Activated T-cell treated with anti-CD3 and anti-CD28 coated beads, Interleukin-2, amount 50 U/mL, for 72 hours (primary cell): ENCODE measurements at regions not wholly inside any gene's neighbourhood (a gene's known extent, or its start where the extent isn't known, plus 50 kb on each side); places are given as distances from the start of the nearest gene placed in this dataset.

Experiments
- ATAC-seq, 2 donors: fragments of 150-1000 bp; cut with Tn5 transposase; replicated peaks in 1 of 2; 2 replicates each; pipeline ENCODE4 v1.10.0; 2021; ENCODE audit warnings: moderate library complexity in 2 of 2, mild to moderate bottlenecking in 1 of 2
- DNase-seq, 2 donors: peaks; one replicate each; pipeline ENCODE4 v3.0.0; 2021 to 2022; ENCODE audit warnings: mixed read lengths in 1 of 2
- H3K27ac Mint-ChIP-seq: one replicate; pipeline ENCODE4 v1.8.0; 2022; ENCODE audit warnings: mild to moderate bottlenecking, moderate library complexity, mixed read lengths
- H3K27me3 Mint-ChIP-seq: one replicate; pipeline ENCODE4 v1.8.0; 2022; ENCODE audit warnings: low read depth, mixed read lengths
- H3K36me3 Mint-ChIP-seq, 2 donors: one replicate each; pipeline ENCODE4 v1.8.0; 2022; ENCODE audit warnings: mixed read lengths in 2 of 2, mild to moderate bottlenecking in 1 of 2; ENCODE audit not compliant: insufficient read depth in 2 of 2
- H3K4me1 Mint-ChIP-seq: one replicate; pipeline ENCODE4 v1.8.0; 2022; ENCODE audit warnings: low read depth, mixed read lengths
- H3K4me3 Mint-ChIP-seq, 2 donors: one replicate each; pipeline ENCODE4 v1.8.0; 2022; ENCODE audit warnings: mild to moderate bottlenecking in 2 of 2, mixed read lengths in 2 of 2, moderate library complexity in 2 of 2
- H3K9me3 Mint-ChIP-seq, 2 donors: one replicate each; pipeline ENCODE4 v1.8.0; 2022; ENCODE audit warnings: mixed read lengths in 2 of 2

DNA sequence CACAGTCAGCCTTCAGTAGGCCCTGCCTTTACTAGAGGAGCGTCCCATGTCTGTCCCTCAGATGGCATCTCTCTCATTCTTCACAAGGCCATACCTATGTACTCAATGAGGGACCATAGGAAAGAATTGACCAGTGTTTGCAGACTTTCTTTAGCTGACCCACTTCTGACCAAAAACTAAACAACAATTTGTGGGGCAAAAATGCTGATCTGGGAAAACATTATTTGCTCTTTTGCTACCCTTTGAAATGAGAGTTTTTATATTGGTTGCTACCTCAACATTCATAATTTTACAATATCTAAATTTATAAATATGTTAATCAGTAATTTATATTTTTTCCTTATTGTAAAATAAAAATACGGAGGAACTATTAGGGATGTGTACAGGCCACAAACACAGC, 539.4 kb upstream of the GJE1 start:
- no peaks in the 10 kb centered on the region for H3K36me3 Mint-ChIP-seq
- no peak overlapping the region for H3K27ac Mint-ChIP-seq
- ATAC-seq, result no peak
- H3K4me1 Mint-ChIP-seq, result no peaks in the 10 kb centered on the region
- DNase-seq, result no peak
- H3K4me3 Mint-ChIP-seq, result no peak overlapping the region
- no peaks in the 10 kb centered on the region for H3K27me3 Mint-ChIP-seq
- H3K9me3 Mint-ChIP-seq, result no peaks in the 10 kb centered on the region

DNA sequence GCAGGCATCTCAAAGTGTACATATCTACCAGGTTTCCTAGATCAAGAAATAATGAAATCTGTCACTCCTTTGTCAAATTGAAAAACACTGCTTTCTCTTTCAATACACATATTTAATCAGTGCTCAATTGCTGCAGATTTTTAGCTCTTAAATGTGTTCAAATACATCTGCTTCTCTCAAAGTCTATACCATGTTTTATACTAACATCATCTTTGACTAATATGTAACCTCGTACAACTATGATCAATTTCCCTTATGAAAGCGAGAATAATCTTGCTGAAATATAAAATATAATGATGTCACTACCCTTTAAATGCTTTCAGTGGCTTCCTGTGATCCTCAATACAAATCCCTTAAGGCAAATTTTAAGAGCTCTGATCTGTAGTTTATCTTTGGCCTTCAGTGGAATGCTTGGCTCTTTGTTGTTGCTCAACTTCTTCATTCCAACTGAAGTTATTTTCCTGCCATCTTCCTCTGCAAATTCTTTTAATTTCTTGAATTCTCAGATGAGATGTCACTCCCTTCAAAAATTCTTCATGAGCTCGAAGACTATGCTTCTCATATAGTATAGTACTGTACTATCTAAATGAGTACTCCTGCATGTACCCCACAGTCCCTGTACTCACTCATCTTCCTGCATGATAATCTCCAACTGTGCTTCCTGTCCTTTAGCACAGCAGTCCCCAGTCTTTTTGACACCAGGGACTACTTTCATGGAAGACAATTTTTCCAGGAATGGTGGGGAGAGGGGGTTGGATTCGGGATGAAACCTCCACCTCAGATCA, 545.1 kb upstream of the GJE1 start:
- no peaks in the 10 kb centered on the region for H3K36me3 Mint-ChIP-seq
- no peaks in the 10 kb centered on the region for H3K27me3 Mint-ChIP-seq
- no peak for DNase-seq
- no peak overlapping the region for H3K27ac Mint-ChIP-seq
- no peak overlapping the region for H3K4me3 Mint-ChIP-seq
- H3K9me3 Mint-ChIP-seq, result no peaks in the 10 kb centered on the region
- H3K4me1 Mint-ChIP-seq, result no peaks in the 10 kb centered on the region
- ATAC-seq, result peak in 1 of 2 donors; percentile 47

GRCh38 chr6:141580988-141581552, 551.7 kb upstream of the GJE1 start:
- Mint-ChIP-seq H3K27ac (no peak overlapping the region), H3K4me3 (no peak overlapping the region), H3K4me1 (no peaks in the 10 kb centered on the region), H3K27me3 (no peaks in the 10 kb centered on the region), H3K36me3 (no peaks in the 10 kb centered on the region), H3K9me3 (no peaks in the 10 kb centered on the region)
- ATAC-seq, result no peak
- no peak for DNase-seq

DNA sequence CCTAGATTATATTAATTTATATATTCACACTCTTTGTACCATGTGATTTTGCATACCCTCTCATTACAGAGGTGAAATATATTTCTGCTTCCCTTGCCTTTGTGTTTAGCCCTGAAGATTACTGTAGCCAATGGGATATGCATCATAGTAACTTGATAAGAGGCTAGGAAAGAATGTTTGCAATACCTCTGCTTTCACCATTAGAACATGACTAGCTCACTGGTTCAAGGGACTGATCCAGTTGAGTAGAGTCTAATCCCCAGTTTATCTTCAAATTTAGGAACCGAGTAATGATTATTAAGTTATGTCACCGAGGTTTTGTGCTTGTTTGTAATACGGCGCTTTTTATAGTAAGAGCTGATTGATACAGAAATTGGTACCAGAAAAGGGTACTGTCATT, 552.6 kb upstream of the GJE1 start:
- Mint-ChIP-seq H3K4me1 (no peaks in the 10 kb centered on the region), H3K27ac (no peak overlapping the region), H3K36me3 (no peaks in the 10 kb centered on the region), H3K27me3 (no peaks in the 10 kb centered on the region), H3K9me3 (no peaks in the 10 kb centered on the region), H3K4me3 (no peak overlapping the region)
- ATAC-seq, result no peak
- no peak for DNase-seq

DNA sequence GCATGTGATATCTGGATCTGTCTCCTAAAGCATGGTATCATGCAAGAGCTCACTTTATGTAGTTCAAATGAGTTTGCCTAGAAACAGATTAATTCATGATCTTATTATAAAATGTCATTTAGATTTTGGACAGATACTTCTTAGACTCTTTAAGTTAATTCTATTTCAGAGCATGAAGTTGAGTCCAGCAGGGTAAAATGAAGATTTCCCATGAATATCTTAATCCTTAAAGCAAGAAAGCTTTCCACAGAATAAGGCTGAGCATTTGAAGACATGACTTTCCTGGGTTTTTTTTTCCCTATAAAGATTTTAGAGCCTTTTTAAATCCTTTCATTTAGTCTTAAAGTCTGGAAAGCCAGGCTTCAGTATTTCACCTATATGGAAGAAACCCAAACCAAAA, 556.0 kb upstream of the GJE1 start:
- no peak for ATAC-seq
- Mint-ChIP-seq H3K4me3 (no peak overlapping the region), H3K4me1 (no peaks in the 10 kb centered on the region), H3K36me3 (no peaks in the 10 kb centered on the region), H3K9me3 (no peaks in the 10 kb centered on the region), H3K27ac (no peak overlapping the region), H3K27me3 (no peaks in the 10 kb centered on the region)
- DNase-seq, result no peak

GRCh38 chr6:141562851-141563763, 569.6 kb upstream of the GJE1 start:
- Mint-ChIP-seq H3K27ac (peak overlapping the region; percentile 89), H3K27me3 (no peaks in the 10 kb centered on the region), H3K9me3 (no peaks in the 10 kb centered on the region), H3K4me3 (peak overlapping the region; percentile 77 to 87), H3K36me3 (no peaks in the 10 kb centered on the region), H3K4me1 (peaks cover 12% of the 10 kb centered on the region)
- peak; percentile 56 to 61 for DNase-seq
- peak; percentile 83 to 84 for ATAC-seq

GRCh38 chr6:141562186-141562811, 570.4 kb upstream of the GJE1 start:
- Mint-ChIP-seq H3K27ac (peak overlapping the region; percentile 89), H3K4me1 (peaks cover 12% of the 10 kb centered on the region), H3K27me3 (no peaks in the 10 kb centered on the region), H3K4me3 (peak overlapping the region; percentile 77 to 87), H3K36me3 (no peaks in the 10 kb centered on the region), H3K9me3 (no peaks in the 10 kb centered on the region)
- ATAC-seq (peak; percentile 41 to 44), DNase-seq (peak; percentile 1 to 5)

- Mint-ChIP-seq H3K4me3 (no peak overlapping the region), H3K27me3 (no peaks in the 10 kb centered on the region), H3K27ac (no peak overlapping the region), H3K9me3 (no peaks in the 10 kb centered on the region), H3K4me1 (peaks cover 12% of the 10 kb centered on the region), H3K36me3 (no peaks in the 10 kb centered on the region)
- ATAC-seq, result no peak
- no peak for DNase-seq
These were observed 571.6 kb upstream of the GJE1 start for GRCh38 chr6:141561154-141561553.

GRCh38 chr6:141552463-141552862, 580.3 kb upstream of the GJE1 start:
- H3K27ac Mint-ChIP-seq, result no peak overlapping the region
- peaks cover 8% of the 10 kb centered on the region in 2 donors for H3K9me3 Mint-ChIP-seq
- H3K36me3 Mint-ChIP-seq, result peaks cover 6 to 9% of the 10 kb centered on the region in 2 donors
- DNase-seq (no peak), ATAC-seq (peak; percentile 27 to 45)
- no peaks in the 10 kb centered on the region for H3K27me3 Mint-ChIP-seq
- H3K4me3 Mint-ChIP-seq, result no peak overlapping the region
- peaks cover 8% of the 10 kb centered on the region for H3K4me1 Mint-ChIP-seq

GRCh38 chr6:141552031-141552430, 580.7 kb upstream of the GJE1 start:
- Mint-ChIP-seq H3K4me1 (peaks cover 8% of the 10 kb centered on the region), H3K27me3 (no peaks in the 10 kb centered on the region), H3K36me3 (peaks cover 6 to 9% of the 10 kb centered on the region in 2 donors), H3K9me3 (peaks cover 8% of the 10 kb centered on the region in 2 donors), H3K27ac (no peak overlapping the region), H3K4me3 (no peak overlapping the region)
- ATAC-seq (no peak), DNase-seq (no peak)

DNA sequence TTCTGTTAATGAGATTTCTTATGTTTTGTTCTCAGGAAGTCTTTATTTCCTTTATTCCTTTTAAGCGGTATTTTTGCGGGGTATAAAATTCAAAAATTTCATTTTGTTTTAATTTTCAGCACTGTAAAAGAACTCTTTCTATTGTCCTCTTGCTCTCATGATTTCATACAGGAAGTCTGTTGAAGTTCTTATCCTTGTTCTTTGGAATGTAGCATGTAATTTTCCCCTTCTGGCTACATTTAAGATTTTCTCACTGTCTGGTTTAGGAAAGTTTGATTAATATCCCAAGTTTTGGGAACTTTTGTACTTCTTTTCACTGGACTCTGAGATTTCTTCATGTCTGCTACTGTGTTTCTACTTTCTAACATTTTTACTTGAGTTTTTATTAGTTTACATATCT, 581.4 kb upstream of the GJE1 start:
- peaks cover 6 to 9% of the 10 kb centered on the region in 2 donors for H3K36me3 Mint-ChIP-seq
- peak overlapping the region; percentile 18 for H3K27ac Mint-ChIP-seq
- DNase-seq, result no peak
- no peak for ATAC-seq
- H3K27me3 Mint-ChIP-seq, result no peaks in the 10 kb centered on the region
- peaks cover 8% of the 10 kb centered on the region for H3K4me1 Mint-ChIP-seq
- H3K4me3 Mint-ChIP-seq, result no peak overlapping the region
- H3K9me3 Mint-ChIP-seq, result peaks cover 8% of the 10 kb centered on the region in 2 donors

- no peak overlapping the region for H3K27ac Mint-ChIP-seq
- ATAC-seq (no peak), DNase-seq (no peak)
- H3K36me3 Mint-ChIP-seq, result peaks cover 6 to 9% of the 10 kb centered on the region in 2 donors
- H3K4me1 Mint-ChIP-seq, result peaks cover 8% of the 10 kb centered on the region
- H3K4me3 Mint-ChIP-seq, result no peak overlapping the region
- no peaks in the 10 kb centered on the region for H3K27me3 Mint-ChIP-seq
- peaks cover 8% of the 10 kb centered on the region in 2 donors for H3K9me3 Mint-ChIP-seq
These were observed 582.3 kb upstream of the GJE1 start for GRCh38 chr6:141550471-141550870.

DNA sequence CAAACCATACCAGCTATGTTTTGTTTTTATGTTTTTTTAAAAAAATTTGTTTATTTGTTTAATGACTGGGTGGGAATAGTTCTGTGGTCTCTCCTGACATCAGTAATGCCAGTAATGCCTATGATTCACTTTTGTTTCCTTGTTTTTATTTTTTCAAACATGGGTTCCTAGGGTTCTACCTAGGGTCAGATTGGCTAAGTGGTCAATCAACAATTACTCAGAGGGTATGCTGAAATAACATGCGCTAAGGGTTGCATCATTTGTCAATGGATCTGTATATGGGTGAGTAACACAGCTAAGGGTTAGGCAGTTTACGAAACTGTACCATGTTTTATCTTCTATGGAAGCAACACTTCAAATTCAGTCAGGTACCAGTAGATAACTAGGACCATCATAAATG, 583.8 kb upstream of the GJE1 start:
- Mint-ChIP-seq H3K36me3 (peaks cover 6 to 9% of the 10 kb centered on the region in 2 donors), H3K27me3 (no peaks in the 10 kb centered on the region), H3K4me3 (no peak overlapping the region), H3K27ac (peak overlapping the region; percentile 85), H3K9me3 (peaks cover 8% of the 10 kb centered on the region in 2 donors), H3K4me1 (peaks cover 8% of the 10 kb centered on the region)
- DNase-seq (no peak), ATAC-seq (no peak)
